ENCODE measurements at regions not wholly inside any gene's neighbourhood (a gene's known extent, or its start where the extent isn't known, plus 50 kb on each side); places are given as distances from the start of the nearest gene placed in this dataset.

DNA sequence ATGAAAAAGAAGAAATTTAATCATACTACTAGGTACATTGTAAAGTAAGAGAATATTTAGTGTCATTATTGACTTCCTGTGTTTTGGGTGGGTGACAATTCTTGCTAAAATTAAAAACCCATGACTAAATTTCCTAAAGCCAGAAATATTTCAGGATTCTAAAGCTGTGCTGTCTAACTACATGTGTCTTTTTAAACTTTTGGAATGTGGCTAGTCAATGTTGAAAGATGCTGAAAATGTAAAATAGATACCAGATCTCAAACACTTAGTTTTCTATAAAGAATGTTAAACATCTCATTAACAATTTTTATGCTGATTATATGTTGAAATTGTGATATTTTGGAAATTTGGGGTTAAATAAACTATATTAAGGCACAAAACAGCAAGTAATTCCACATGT is 308.9 kb upstream of the TMCO5A start:
- Histone ChIP-seq H3K27me3 (ENCODE audit: insufficient read depth) (no peaks in the 10 kb centered on the region), H3K9me2 (ENCODE audit: insufficient read depth) (no peaks in the 10 kb centered on the region), H3K4me2 (no peak overlapping the region), H3K36me3 (ENCODE audit: insufficient read depth) (no peaks in the 10 kb centered on the region), H3K79me2 (replicated peaks; ENCODE audit: insufficient read depth) (no peaks in the 10 kb centered on the region), H2AFZ (no peak overlapping the region), H3K4me3 (no peak overlapping the region), H3K27ac (ENCODE audit: low read depth) (no peak overlapping the region), H3K4me1 (ENCODE audit: insufficient read depth) (no peaks in the 10 kb centered on the region), H3F3A (replicated peaks; ENCODE audit: low read depth) (no peaks in the 10 kb centered on the region), H4K20me1 (replicated peaks; ENCODE audit: insufficient read depth) (no peaks in the 10 kb centered on the region)
- Mint-ChIP-seq H3K27me3 (ENCODE audit: insufficient read depth, low read depth, poor library complexity) (no peaks in the 10 kb centered on the region), H3K9me3 (no peaks in the 10 kb centered on the region), H3K4me3 (no peak overlapping the region), H3K36me3 (ENCODE audit: low read depth) (no peaks in the 10 kb centered on the region), H3K4me1 (no peaks in the 10 kb centered on the region), H3K27ac (no peak overlapping the region)
- DNase-seq (ENCODE audit: low spot score) = no peak
- TF ChIP-seq, protein P1, sequence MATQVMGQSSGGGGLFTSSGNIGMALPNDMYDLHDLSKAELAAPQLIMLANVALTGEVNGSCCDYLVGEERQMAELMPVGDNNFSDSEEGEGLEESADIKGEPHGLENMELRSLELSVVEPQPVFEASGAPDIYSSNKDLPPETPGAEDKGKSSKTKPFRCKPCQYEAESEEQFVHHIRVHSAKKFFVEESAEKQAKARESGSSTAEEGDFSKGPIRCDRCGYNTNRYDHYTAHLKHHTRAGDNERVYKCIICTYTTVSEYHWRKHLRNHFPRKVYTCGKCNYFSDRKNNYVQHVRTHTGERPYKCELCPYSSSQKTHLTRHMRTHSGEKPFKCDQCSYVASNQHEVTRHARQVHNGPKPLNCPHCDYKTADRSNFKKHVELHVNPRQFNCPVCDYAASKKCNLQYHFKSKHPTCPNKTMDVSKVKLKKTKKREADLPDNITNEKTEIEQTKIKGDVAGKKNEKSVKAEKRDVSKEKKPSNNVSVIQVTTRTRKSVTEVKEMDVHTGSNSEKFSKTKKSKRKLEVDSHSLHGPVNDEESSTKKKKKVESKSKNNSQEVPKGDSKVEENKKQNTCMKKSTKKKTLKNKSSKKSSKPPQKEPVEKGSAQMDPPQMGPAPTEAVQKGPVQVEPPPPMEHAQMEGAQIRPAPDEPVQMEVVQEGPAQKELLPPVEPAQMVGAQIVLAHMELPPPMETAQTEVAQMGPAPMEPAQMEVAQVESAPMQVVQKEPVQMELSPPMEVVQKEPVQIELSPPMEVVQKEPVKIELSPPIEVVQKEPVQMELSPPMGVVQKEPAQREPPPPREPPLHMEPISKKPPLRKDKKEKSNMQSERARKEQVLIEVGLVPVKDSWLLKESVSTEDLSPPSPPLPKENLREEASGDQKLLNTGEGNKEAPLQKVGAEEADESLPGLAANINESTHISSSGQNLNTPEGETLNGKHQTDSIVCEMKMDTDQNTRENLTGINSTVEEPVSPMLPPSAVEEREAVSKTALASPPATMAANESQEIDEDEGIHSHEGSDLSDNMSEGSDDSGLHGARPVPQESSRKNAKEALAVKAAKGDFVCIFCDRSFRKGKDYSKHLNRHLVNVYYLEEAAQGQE (IDR thresholded peaks at IDR 0.05; ENCODE audit: unreplicated experiment) = no peak
- no peak for TF ChIP-seq STAT1 (IDR thresholded peaks at IDR 0.05; ENCODE audit: unreplicated experiment)
- TF ChIP-seq CREB1 (CRISPR knock-in tag; IDR thresholded peaks at IDR 0.05; ENCODE audit: low read depth) = no peak
- no peak for TF ChIP-seq EZH2 (IDR thresholded peaks at IDR 0.05; ENCODE audit: low read depth, unreplicated experiment)
- ATAC-seq = no peak

DNA sequence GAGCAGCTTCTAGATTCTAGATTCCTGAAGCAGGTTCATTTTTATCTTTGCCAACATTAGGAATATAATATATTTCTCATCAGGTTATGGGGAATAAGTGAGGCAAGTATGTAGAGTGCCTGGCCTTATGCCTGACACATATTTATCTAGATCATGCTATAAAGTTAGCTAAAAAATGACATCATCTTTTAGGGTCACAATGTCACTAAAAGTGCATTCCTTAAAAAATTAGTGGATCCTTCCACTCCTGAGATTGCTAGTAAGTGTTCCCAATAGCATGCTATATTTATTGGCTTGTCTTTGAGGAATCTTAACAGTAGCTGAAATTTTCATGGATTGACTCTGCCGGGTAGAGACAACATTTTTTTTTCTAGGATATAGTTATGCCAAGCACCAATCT is 305.9 kb upstream of the TMCO5A start:
- Histone ChIP-seq H2AFZ (no peak overlapping the region), H3K27me3 (ENCODE audit: insufficient read depth) (no peaks in the 10 kb centered on the region), H3K4me1 (ENCODE audit: insufficient read depth) (no peaks in the 10 kb centered on the region), H3K4me3 (no peak overlapping the region), H4K20me1 (replicated peaks; ENCODE audit: insufficient read depth) (no peaks in the 10 kb centered on the region), H3F3A (replicated peaks; ENCODE audit: low read depth) (no peaks in the 10 kb centered on the region), H3K27ac (ENCODE audit: low read depth) (no peak overlapping the region), H3K9me2 (ENCODE audit: insufficient read depth) (no peaks in the 10 kb centered on the region), H3K36me3 (ENCODE audit: insufficient read depth) (no peaks in the 10 kb centered on the region), H3K4me2 (no peak overlapping the region), H3K79me2 (replicated peaks; ENCODE audit: insufficient read depth) (no peaks in the 10 kb centered on the region)
- no peak overlapping the region for H3K27ac Mint-ChIP-seq
- no peaks in the 10 kb centered on the region for H3K9me3 Mint-ChIP-seq
- TF ChIP-seq EZH2phosphoT487 (IDR thresholded peaks at IDR 0.05; ENCODE audit: unreplicated experiment) (no peak), ZNF114 (CRISPR knock-in tag; IDR thresholded peaks at IDR 0.05) (no peak), EZH2 (IDR thresholded peaks at IDR 0.05; ENCODE audit: low read depth, unreplicated experiment) (no peak), POLR2AphosphoS5 (IDR thresholded peaks at IDR 0.05; ENCODE audit: low read depth) (no peak)
- no peaks in the 10 kb centered on the region for H3K36me3 Mint-ChIP-seq (ENCODE audit: low read depth)
- no peaks in the 10 kb centered on the region for H3K4me1 Mint-ChIP-seq
- DNase-seq (ENCODE audit: low spot score) = no peak
- ATAC-seq = no peak
- no peaks in the 10 kb centered on the region for H3K27me3 Mint-ChIP-seq (ENCODE audit: insufficient read depth, low read depth, poor library complexity)
- no peak overlapping the region for H3K4me3 Mint-ChIP-seq

DNA sequence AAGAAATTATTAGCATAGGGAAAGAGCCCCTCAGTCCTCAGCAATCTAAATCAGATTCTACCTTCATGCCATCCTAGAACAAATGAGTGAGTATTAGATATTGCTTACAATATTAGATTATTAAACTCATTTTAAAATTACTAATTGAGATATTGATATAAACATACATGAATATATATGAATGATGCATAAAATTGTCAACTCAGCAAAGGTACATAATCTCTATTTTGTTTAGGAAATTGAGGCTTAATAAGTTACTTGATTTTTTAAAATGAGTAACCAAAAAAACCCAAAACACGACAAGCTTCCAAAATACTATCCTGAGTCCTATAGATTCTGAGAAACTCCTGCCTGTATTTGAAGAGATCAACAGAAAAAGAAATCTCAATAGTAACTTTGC is 297.7 kb upstream of the TMCO5A start:
- Histone ChIP-seq H3K9me2 (ENCODE audit: insufficient read depth) (no peaks in the 10 kb centered on the region), H2AFZ (no peak overlapping the region), H3K27me3 (ENCODE audit: insufficient read depth) (no peaks in the 10 kb centered on the region), H3K4me1 (ENCODE audit: insufficient read depth) (no peaks in the 10 kb centered on the region), H3K36me3 (ENCODE audit: insufficient read depth) (no peaks in the 10 kb centered on the region), H4K20me1 (replicated peaks; ENCODE audit: insufficient read depth) (no peaks in the 10 kb centered on the region), H3F3A (replicated peaks; ENCODE audit: low read depth) (no peaks in the 10 kb centered on the region), H3K4me3 (no peak overlapping the region), H3K79me2 (replicated peaks; ENCODE audit: insufficient read depth) (no peaks in the 10 kb centered on the region), H3K4me2 (no peak overlapping the region), H3K27ac (ENCODE audit: low read depth) (no peak overlapping the region)
- ATAC-seq (no peak), DNase-seq (ENCODE audit: low spot score) (no peak)
- H3K9me3 Mint-ChIP-seq = no peaks in the 10 kb centered on the region
- H3K4me3 Mint-ChIP-seq = no peak overlapping the region
- H3K36me3 Mint-ChIP-seq (ENCODE audit: low read depth) = no peaks in the 10 kb centered on the region
- no peaks in the 10 kb centered on the region for H3K27me3 Mint-ChIP-seq (ENCODE audit: insufficient read depth, low read depth, poor library complexity)
- H3K27ac Mint-ChIP-seq = no peak overlapping the region
- H3K4me1 Mint-ChIP-seq = no peaks in the 10 kb centered on the region
- TF ChIP-seq ZNF114 (CRISPR knock-in tag; IDR thresholded peaks at IDR 0.05) (no peak), EZH2phosphoT487 (IDR thresholded peaks at IDR 0.05; ENCODE audit: unreplicated experiment) (no peak)
- TF ChIP-seq, protein P2, sequence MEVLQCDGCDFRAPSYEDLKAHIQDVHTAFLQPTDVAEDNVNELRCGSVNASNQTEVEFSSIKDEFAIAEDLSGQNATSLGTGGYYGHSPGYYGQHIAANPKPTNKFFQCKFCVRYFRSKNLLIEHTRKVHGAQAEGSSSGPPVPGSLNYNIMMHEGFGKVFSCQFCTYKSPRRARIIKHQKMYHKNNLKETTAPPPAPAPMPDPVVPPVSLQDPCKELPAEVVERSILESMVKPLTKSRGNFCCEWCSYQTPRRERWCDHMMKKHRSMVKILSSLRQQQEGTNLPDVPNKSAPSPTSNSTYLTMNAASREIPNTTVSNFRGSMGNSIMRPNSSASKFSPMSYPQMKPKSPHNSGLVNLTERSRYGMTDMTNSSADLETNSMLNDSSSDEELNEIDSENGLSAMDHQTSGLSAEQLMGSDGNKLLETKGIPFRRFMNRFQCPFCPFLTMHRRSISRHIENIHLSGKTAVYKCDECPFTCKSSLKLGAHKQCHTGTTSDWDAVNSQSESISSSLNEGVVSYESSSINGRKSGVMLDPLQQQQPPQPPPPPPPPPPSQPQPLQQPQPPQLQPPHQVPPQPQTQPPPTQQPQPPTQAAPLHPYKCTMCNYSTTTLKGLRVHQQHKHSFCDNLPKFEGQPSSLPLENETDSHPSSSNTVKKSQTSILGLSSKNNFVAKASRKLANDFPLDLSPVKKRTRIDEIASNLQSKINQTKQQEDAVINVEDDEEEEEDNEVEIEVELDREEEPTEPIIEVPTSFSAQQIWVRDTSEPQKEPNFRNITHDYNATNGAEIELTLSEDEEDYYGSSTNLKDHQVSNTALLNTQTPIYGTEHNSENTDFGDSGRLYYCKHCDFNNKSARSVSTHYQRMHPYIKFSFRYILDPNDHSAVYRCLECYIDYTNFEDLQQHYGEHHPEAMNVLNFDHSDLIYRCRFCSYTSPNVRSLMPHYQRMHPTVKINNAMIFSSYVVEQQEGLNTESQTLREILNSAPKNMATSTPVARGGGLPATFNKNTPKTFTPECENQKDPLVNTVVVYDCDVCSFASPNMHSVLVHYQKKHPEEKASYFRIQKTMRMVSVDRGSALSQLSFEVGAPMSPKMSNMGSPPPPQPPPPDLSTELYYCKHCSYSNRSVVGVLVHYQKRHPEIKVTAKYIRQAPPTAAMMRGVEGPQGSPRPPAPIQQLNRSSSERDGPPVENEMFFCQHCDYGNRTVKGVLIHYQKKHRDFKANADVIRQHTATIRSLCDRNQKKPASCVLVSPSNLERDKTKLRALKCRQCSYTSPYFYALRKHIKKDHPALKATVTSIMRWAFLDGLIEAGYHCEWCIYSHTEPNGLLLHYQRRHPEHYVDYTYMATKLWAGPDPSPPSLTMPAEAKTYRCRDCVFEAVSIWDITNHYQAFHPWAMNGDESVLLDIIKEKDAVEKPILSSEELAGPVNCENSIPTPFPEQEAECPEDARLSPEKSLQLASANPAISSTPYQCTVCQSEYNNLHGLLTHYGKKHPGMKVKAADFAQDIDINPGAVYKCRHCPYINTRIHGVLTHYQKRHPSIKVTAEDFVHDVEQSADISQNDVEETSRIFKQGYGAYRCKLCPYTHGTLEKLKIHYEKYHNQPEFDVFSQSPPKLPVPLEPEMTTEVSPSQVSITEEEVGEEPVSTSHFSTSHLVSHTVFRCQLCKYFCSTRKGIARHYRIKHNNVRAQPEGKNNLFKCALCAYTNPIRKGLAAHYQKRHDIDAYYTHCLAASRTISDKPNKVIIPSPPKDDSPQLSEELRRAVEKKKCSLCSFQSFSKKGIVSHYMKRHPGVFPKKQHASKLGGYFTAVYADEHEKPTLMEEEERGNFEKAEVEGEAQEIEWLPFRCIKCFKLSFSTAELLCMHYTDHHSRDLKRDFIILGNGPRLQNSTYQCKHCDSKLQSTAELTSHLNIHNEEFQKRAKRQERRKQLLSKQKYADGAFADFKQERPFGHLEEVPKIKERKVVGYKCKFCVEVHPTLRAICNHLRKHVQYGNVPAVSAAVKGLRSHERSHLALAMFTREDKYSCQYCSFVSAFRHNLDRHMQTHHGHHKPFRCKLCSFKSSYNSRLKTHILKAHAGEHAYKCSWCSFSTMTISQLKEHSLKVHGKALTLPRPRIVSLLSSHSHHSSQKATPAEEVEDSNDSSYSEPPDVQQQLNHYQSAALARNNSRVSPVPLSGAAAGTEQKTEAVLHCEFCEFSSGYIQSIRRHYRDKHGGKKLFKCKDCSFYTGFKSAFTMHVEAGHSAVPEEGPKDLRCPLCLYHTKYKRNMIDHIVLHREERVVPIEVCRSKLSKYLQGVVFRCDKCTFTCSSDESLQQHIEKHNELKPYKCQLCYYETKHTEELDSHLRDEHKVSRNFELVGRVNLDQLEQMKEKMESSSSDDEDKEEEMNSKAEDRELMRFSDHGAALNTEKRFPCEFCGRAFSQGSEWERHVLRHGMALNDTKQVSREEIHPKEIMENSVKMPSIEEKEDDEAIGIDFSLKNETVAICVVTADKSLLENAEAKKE (CRISPR knock-in tag; IDR thresholded peaks at IDR 0.05) = no peak

Measured in GM23338 (cell line).